ENCODE measurements at regions not wholly inside any gene's neighbourhood (a gene's known extent, or its start where the extent isn't known, plus 50 kb on each side); places are given as distances from the start of the nearest gene placed in this dataset.

DNA sequence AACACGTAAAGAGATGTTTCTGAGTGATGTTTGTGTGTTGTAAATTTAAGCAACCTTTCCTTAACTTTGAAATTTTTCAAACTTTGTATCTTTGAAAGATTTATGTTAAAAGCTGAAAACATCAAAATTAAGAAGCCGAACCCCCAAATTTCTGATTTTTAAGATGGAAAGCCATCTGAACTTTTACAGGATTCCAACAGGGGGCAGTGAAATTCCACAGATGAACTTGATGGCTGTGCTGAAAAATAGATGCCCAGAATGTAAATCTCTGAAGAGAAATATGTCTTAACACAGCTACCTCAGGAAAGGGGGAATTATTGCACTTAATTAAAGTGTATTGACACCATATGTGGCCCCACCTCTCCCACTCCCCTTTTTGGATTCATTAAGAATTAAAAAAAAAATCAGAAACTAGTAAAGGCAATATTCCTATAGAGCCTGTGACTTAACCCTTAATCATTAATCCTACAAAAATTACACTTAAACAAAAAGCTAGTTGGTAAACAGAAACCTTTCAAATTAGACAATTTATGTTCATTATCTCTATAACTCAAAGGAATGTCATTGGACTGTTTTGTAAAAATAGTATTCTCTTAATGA is 597.9 kb downstream of the KCNJ2 start:
- DNase-seq = no peak

DNA sequence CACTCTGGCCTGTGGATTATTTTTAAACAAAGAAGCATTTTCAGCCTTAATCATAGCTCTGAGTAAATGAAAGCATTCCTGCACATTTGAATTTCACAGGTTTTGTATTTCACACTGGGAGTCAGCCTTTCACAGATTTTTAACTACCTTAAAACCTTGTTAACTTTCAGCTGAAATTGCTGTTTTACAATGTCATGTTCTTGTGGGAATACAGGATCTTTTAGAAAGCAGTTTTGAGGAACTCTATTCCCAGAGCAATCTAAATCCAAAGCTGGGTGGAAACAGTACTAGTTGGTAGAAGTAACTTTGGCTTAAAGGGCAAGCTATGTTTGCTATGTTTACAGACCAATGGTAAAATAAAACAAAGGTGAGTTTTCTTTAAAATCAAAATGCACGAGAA is 600.6 kb downstream of the KCNJ2 start:
- no peak for DNase-seq

DNA sequence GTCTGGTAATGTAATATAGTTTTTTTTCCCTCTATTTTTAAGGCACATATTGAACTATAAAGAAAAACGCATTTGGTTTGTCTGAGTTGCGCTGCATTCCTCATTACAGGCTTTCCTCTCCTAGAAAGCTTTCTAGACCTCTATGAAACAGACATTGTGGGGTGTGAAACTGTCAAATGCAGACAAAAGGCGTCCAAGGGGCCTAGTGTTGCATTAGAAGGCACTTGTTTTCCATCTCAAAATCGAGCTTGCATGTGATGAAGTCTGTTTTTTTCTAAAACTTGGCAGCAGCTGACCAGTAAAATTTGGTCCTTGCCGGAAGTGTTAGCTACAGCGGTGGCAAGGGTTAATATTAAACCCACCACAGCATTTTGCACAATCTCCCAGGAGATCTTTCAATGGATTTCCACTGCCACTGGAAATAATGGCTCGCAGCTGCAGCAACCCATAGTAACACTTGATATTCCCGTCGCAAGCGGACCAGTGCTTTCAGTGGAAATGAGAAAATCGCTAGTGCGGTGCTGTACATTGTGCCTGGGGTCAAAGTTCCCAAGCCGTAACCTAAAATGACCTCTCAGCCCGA is 602.6 kb downstream of the KCNJ2 start:
- DNase-seq = no peak

DNA sequence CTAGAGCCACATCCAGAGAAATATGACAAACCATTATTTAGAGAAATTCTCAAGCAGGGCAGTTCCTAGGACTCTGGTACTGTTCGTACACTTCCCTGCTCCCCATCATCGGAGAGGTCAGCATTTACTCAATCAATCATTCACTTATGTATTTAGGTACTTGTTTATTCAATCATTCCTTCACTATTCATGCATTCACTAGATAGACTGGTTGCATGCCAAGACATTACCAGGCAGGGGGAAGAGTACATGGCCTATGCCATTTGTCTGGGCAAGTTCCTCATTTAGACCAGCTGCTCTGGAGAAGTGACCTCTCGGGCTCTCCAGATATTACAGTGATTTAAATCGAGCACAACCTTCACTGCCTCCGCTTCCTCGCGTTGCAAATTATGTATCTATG is 603.4 kb downstream of the KCNJ2 start:
- DNase-seq = no peak

DNA sequence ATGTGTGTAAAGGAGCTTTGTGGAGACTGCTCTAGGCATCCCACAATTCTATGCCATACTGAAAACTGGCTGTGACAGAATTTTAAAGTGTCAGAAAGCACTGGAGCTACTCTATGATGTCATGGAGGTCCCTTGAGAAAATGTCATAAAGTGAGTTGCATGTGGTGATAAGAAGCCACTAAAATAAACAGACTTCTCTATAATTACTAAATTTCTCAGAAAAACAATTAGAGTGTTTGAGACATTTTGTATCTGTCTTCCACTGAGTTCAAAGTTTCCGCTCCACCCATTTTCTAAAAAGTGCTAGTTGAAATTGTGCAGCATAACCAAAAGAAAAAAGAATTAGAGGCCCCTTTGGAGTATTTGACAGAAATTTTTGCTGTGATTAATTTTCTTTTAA is 603.9 kb downstream of the KCNJ2 start:
- DNase-seq = no peak

DNA sequence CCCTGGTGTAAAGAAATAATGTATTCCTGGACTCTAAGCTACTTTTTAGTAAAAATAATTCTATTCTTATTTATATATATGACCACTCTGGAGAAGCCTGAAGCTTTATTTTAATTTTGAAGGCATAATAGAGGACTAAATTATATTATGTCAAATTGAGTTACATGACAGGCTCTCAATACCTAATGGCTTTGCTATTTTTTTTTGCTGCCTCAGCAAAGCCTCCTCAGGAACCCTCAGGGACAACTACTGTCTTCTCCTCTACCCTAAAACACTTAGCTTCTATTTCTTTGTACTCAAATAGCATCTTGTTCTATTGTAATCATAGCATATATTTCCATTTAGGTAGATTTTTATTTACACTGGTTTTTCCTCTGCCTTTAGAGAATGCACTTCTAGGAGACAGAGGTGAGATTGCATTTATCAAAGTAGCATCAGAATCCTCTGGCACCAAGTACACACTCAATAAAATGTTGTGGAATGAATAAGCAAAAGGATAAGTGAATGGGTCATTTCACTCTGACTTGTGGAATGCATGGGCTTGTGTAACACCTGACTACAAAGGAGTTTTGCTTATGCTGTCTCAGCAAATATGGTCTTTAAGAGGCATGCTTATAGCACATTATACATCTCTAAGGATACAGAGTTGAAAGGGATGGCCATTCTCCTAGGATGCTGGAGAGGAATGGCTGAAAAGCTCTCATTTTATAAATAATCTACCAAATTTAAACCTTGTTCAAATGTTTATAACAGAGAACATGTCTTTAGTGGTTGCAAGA is 605.2 kb downstream of the KCNJ2 start:
- DNase-seq = no peak

DNA sequence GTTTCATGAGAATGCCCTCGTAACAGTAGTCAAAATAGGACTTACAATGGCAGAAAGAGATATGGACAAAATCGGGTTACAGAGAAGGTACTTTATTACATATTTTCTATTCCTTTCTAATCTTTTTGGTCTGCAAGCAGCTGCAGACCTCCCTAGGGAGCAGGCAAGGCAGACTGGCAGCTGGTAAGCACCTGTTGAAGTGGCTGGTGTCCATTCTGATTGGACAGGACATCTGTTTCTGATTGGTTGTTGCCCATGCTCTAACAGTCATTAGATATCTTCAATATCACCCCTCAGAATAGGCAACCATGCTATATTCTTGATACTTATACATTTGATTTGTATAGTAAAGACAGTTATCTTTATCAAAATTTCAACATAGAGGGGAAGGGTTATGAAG is 606.3 kb downstream of the KCNJ2 start:
- no peak for DNase-seq

DNA sequence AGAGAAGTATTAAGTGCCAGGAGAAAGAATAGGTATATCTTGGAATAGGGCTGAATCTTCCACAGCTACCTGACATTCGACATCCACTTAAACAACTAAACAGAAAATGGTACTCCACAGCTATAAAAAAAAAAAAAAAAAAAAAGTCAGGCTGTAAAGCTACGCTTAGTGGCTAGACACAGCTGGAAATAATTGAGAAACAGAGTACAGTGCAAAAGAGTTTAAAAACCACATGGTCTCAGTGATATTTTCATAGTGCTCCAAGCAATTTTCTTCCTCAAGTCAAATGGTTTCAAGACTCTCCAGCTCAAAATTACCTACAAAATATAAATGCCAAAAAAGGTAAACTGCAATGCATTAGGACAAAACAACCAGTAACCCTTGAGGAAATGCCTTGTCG is 607.1 kb downstream of the KCNJ2 start:
- DNase-seq = no peak

DNA sequence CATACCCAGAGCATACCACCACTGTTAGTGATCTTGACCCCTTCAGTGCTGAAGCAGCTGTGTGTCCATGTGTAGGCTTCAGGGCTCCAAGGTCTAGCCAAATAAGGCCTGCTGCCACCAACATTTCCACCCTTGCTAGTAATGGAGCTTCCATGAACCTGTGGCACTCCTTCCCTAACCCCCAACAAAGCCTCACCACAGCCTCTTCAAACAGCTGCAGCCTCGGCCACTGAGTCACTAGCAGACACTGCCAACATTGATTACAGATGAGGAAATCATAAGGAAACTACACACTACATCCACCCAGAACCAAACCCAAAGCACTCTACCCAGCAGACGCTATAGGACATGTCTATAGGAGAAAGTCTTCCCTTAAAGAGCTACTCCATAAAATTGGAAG is 610.7 kb downstream of the KCNJ2 start:
- DNase-seq = no peak

DNA sequence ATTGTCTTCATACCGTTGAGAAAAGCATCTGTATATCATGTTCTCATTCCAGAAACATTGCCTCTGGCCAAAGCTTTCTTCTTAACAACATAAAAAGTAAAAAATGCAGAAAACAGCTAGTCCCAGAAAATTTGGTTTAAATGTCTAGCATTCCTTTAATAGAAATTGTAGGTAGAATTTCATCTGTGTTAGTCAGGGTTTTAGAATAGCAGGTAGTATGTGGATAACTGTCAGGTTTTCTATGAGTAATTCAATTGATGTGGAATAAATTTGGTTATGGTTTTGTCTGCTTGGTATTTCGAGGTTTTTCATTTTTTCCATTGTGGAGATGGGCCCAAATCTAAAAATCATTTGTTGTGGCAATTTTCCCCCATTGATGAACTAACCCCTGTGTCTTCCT is 616.7 kb downstream of the KCNJ2 start:
- DNase-seq = no peak

DNA sequence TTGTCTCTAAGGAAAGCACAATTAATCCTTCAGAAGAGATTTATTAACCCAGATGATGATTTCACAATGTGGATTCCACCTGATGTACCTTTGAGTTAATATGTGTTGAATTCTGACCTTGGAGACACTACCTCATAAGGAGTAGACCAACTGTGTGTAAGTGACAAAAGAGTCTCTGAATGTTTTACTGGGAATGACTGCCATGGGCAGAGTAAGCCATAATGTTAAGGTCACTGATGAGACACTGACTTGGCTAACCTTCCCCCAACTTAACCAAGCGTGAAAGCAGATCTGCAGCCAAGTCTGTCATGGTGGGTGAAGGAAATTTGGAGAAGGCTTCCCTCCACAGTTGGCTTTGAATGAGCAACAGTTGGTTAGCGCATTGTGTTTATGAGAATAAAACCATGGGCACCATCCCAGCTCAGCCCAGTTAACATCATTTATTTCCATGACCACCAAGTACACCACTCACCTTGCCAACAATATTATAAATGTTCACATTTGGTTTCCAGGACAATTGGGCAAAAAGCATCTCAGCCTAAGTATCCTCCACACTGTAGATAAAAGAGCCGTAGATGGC is 618.5 kb downstream of the KCNJ2 start:
- no peak for DNase-seq

DNA sequence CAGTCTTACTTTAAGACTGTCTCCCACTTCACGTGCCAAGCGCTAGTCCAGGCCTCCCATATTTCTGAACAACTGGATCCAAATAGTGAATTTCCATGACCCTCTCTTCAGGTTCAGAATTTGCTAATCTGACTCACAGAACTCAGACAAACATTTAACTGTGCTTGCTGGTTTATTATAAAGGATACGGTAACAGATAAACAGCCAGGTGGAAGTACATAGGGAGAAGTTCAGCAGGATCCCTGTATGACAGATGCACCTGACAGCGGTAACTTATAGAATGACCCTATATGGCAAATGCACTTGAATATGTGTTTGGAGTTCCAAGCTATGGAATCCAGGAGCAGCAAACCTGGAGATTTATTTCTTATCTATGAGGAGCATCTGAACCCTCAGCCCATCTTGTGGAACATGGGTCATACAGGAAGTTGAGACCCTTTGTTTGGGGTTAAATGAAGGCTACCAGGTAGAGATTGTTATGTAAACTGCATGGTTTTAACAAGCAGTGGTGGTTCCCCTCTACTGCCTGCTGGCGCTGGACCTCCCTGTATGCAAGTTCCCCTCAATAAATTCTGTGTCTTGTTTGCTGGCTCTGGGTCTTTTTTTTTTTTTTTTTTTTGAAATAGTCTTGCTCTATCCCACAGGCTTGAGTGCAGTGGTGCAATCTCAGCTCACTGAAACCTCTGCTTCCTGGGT is 622.6 kb downstream of the KCNJ2 start:
- DNase-seq = no peak

DNA sequence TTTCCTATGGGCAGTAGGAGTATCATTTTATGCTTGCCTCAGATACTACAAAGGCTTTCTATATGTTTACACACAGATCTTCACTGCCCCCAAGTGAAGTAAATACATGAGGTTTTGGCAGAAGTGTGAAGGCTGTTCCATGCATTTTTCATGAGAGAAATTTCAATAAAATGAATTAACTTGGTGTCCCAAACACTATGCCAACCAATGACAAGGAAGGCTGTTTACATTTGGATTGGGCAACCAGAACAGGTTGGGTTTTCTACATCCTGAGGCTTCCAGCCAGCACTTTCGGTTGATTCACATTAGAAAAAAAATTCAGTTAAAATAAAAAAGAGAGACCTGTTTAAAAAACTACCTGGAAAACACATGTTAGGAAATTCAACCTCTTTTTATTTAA is 625.4 kb downstream of the KCNJ2 start:
- DNase-seq = no peak

DNA sequence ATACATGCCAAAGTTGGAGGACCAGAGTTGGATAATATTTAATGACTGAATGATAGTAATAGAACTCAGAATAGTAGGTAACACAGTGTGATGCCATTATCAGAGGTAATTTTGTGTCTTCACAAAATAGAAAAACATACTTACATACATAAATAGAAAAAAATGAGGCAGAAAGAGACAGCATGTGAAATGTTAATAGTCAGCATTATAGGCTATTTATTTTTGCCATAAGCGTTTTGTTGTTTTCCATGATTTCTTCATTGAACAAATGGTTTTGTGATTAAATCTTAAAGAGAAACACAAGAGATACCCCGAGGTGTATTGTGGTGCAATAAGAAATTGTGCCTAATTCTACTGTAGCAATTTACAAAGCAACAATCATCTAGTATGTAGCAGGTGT is 626.3 kb downstream of the KCNJ2 start:
- no peak for DNase-seq

DNA sequence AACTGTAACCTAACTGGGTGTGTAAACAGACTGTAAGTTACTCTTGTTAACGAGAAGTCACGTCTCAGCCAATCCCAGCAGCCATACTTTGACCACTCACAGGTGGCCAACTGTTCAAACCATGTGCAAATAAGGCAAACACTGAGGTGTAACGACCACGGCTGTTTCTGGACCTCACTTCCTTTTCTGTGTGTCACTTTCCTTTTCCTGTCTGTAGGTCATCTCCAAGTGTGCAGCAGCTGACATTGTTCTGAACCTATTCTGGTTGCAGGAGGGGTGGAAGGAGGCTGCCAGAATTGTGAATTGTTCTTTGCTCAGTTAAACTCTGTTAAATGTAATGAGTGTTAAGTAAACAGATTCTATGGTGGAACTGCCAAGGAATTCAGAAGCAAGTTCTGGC is 627.4 kb downstream of the KCNJ2 start:
- DNase-seq = no peak

DNA sequence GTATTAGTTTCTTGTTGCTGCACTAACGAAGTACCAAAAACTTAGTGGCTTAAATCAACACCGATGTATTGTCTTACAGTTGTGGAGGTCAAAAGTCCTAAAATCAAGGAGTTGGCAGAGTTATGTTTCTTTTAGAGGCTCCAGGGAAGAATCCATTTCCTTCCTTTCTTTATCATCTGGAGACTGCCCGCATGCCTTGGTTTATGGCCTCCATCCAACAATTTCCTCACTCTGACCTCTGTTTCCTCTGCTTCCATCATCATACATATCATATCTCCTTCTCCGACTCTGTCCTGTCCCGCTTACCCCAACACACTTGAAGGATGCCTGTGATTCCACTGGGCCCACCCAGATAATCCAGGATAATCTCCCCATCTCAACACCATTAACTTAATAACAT is 627.8 kb downstream of the KCNJ2 start:
- no peak for DNase-seq

DNA sequence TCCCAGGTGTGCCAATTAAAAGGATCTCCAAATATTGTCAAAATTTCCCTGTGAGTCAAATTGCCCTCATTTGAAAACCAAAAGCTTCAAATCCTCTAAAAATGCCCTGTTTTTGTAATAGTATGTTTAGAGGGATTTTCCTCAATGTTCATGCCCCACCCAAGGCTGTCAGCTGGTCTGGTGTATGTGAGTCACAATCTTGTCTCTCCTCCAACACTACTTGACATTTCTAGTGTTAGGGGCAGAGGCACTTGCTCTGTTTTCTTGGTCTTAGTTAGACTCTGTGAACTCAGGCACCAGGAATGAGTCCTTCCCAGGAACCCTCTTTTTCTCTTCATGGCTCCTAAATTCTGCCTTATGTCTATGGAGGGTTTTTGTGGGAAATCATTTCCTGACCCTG is 634.8 kb downstream of the KCNJ2 start:
- no peak for DNase-seq

DNA sequence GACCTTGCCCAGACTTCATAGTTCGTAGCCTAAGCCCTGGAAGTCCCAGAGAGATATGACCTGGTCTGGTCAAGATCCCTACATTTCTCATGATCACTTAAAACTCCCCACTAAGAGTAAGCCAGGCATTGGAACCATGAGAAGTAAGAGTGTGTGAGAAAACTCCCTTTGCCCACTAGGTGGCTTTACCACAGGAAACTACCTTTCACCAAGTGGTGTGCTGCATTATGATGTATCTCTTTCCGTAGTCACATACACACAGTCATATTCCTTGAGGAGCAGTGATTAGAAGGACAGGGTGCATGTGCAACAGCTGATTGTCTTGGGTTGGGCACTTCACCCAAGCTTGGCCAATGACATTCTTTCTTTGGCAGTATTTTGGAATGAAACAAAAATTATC is 639.3 kb downstream of the KCNJ2 start:
- DNase-seq = no peak

DNA sequence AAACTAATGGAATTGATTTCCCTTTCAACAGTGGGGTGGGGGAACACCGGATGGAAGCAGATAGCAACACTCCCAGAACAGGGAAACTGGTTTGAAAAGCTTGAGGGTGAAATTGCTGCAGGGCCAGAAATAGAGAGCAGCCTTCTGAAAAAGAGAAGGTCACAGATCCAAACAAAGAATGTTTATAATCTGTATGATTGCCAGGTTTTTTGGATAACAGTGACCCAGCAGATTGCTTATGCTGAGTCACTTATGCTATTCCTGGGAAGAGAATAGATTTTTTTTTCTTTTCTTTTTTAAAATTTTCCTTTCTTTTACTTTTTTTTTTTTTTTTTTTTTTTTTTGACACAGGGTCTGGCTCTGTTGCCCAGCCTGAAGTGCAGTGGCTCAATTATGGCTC is 641.3 kb downstream of the KCNJ2 start:
- DNase-seq = no peak

DNA sequence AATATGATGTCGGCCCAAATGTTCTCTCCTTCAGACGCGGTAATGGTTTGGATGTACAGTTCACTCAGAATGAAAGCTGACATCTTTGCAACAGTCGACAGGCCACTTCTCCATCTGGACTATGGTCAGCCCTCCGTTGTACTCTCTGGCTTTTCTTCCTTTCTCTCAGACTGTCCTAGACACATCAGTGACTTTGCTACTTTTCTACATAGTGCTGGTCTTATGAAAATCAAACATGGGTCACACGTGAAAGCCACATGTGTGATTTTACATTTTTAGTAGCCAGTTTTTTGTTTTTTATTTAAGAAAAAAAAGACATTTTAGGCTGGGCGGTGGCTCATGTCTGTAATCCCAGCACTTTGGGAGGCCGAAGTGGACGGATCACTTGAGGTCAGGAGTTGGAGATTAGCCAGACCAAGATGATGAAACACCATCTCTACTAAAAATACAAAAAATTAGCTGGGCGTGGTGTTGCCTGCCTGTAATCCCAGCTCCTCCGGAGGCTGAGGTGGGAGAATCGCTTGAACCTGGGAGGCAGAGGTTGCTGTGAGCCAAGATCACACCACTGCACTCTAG is 644.1 kb downstream of the KCNJ2 start:
- DNase-seq = no peak

DNA sequence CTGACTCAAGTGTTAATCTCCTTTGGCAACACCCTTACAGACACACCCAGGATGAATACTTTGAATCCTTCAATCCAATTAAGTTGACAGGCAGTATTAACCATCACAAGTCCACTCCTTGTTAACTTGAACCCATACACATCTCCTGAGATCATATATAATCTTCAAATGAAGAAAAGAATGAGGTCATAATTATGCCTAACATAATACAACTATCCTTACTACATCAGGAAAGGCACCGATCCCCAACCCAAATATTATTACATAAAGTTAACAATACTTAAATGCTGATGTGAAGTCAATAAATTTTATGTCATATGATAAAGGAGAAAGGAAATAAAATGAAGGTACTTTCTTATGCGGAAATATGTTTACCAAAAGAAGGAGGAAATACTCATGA is 649.9 kb downstream of the KCNJ2 start:
- DNase-seq = no peak

DNA sequence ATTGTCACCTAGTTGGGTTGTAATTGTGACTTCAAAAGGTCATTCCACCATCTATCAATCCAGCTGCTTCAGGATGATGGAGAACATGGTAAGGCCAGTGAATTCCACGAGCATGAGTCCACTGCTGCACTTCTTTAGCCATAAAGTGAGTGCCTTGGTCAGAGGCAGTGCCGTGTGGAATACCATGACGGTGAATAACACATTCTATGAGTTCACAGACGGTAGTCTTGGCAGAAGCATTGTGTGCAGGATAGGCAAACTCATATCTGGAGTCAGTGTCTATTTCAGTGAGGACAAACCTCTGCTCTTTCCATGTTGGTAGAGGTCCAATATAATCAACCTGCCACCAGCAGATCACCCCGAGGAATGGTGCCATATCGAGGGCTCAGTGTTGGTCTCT is 650.9 kb downstream of the KCNJ2 start:
- DNase-seq = no peak
